H9 (cell line): ENCODE measurements at regions not wholly inside any gene's neighbourhood (a gene's known extent, or its start where the extent isn't known, plus 50 kb on each side); places are given as distances from the start of the nearest gene placed in this dataset.

Source experiments
- DNase-seq: peaks from one replicate; pipeline ENCODE4 v3.0.0-alpha.2; 2017
- H2AFZ ChIP-seq: one replicate; pipeline ENCODE4 v1.6.1; 2013; ENCODE audit warnings: mild to moderate bottlenecking, low read length, control low read depth, moderate library complexity
- H2AK5ac ChIP-seq: 2 replicates; pipeline ENCODE4 v1.6.1; 2013; ENCODE audit warnings: low read length, control low read depth, mixed read lengths; ENCODE audit not compliant: insufficient read length
- H2BK120ac ChIP-seq: one replicate; pipeline ENCODE4 v1.6.1; 2013; ENCODE audit warnings: low read depth, mild to moderate bottlenecking, low read length, control low read depth, inconsistent platforms; ENCODE audit not compliant: poor library complexity, severe bottlenecking
- H2BK12ac ChIP-seq: 2 replicates; pipeline ENCODE4 v1.6.1; 2013; ENCODE audit warnings: low read length, control low read depth, mixed read lengths, low read depth; ENCODE audit not compliant: insufficient read length
- H2BK15ac ChIP-seq: 2 replicates; pipeline ENCODE4 v1.6.1; 2013; ENCODE audit warnings: low read depth, low read length, control low read depth
- H2BK20ac ChIP-seq: one replicate; pipeline ENCODE4 v1.6.1; 2013; ENCODE audit warnings: low read depth, mild to moderate bottlenecking, low read length, control low read depth, inconsistent platforms; ENCODE audit not compliant: poor library complexity, severe bottlenecking
- H2BK5ac ChIP-seq: 2 replicates; pipeline ENCODE4 v1.6.1; 2013; ENCODE audit warnings: low read length, control low read depth, mixed read lengths; ENCODE audit not compliant: insufficient read length
- H3K14ac ChIP-seq: 2 replicates; pipeline ENCODE4 v1.6.1; 2013; ENCODE audit warnings: low read length, control low read depth; ENCODE audit not compliant: insufficient read depth
- H3K18ac ChIP-seq: 2 replicates; pipeline ENCODE4 v1.6.1; 2013; ENCODE audit warnings: low read depth, mild to moderate bottlenecking, mixed read lengths, low read length, control low read depth; ENCODE audit not compliant: insufficient read length
- H3K23ac ChIP-seq: 2 replicates; pipeline ENCODE4 v1.6.1; 2013; ENCODE audit warnings: low read length, control low read depth, mixed read lengths, low read depth; ENCODE audit not compliant: insufficient read length
- H3K23me2 ChIP-seq: 2 replicates; pipeline ENCODE4 v1.6.1; 2013; ENCODE audit warnings: low read depth, mild to moderate bottlenecking, mixed read lengths, low read length, control low read depth; ENCODE audit not compliant: insufficient read length, poor library complexity, severe bottlenecking
- H3K27ac ChIP-seq: 2 replicates; pipeline ENCODE4 v1.5.1; 2013; ENCODE audit warnings: low read length, control low read depth, mixed read lengths, low read depth; ENCODE audit not compliant: insufficient read length
- H3K27me3 ChIP-seq: 2 replicates; pipeline ENCODE4 v1.6.1; 2013; ENCODE audit warnings: low read length, control low read depth, inconsistent platforms; ENCODE audit not compliant: insufficient read depth
- H3K4ac ChIP-seq: 2 replicates; pipeline ENCODE4 v1.6.1; 2013; ENCODE audit warnings: low read depth, mild to moderate bottlenecking, control low read depth, inconsistent platforms, low read length, moderate library complexity
- H3K4me1 ChIP-seq: 2 replicates; pipeline ENCODE4 v1.6.1; 2013; ENCODE audit warnings: low read length, control low read depth, inconsistent platforms; ENCODE audit not compliant: insufficient read depth
- H3K4me2 ChIP-seq: 2 replicates; pipeline ENCODE4 v1.6.1; 2013; ENCODE audit warnings: low read length, control low read depth, mixed read lengths; ENCODE audit not compliant: insufficient read length, insufficient read depth
- H3K56ac ChIP-seq: 2 replicates; pipeline ENCODE4 v1.6.1; 2013; ENCODE audit warnings: low read depth, mild to moderate bottlenecking, mixed read lengths, low read length, control low read depth; ENCODE audit not compliant: insufficient read length
- H3K79me1 ChIP-seq: 2 replicates; pipeline ENCODE4 v1.6.1; 2013; ENCODE audit warnings: low read depth, mild to moderate bottlenecking, moderate library complexity, low read length, control low read depth, inconsistent platforms; ENCODE audit not compliant: insufficient read depth, poor library complexity, severe bottlenecking
- H3K79me2 ChIP-seq: 2 replicates; pipeline ENCODE4 v1.6.1; 2013; ENCODE audit warnings: low read length, control low read depth, inconsistent platforms; ENCODE audit not compliant: insufficient read depth
- H3K9ac ChIP-seq: 2 replicates; pipeline ENCODE4 v1.6.1; 2013; ENCODE audit warnings: low read length, control low read depth, mixed read lengths; ENCODE audit not compliant: insufficient read length; ENCODE audit errors: extremely low read depth
- H3K9me3 ChIP-seq: one replicate; pipeline ENCODE4 v1.6.1; 2013; ENCODE audit warnings: low read depth, low read length, inconsistent platforms; ENCODE audit not compliant: control insufficient read depth
- H3T11ph ChIP-seq: one replicate; pipeline ENCODE4 v1.6.1; 2013; ENCODE audit warnings: mild to moderate bottlenecking, low read length, control low read depth, inconsistent platforms
- H4K20me1 ChIP-seq: one replicate; pipeline ENCODE4 v1.6.1; 2013; ENCODE audit not compliant: control insufficient read depth, insufficient read length, insufficient read depth
- H4K5ac ChIP-seq: 2 replicates; pipeline ENCODE4 v1.6.1; 2013; ENCODE audit warnings: low read depth, mild to moderate bottlenecking, mixed read lengths, low read length, control low read depth; ENCODE audit not compliant: insufficient read length
- H4K8ac ChIP-seq: replicated peaks from 2 replicates; pipeline ENCODE4 v1.6.1; 2013; ENCODE audit warnings: low read length, control low read depth, mixed read lengths, low read depth; ENCODE audit not compliant: insufficient read length
- H4K91ac ChIP-seq: 2 replicates; pipeline ENCODE4 v1.6.1; 2013; ENCODE audit warnings: low read depth, mild to moderate bottlenecking, moderate library complexity, mixed read lengths, low read length, control low read depth; ENCODE audit not compliant: insufficient read length
- H3K27ac Mint-ChIP-seq, 3 experiments: 2 replicates in 2 of 3; 3 replicates in 1 of 3; pipeline ENCODE4 v1.8.0; 2020 to 2021; ENCODE audit warnings: mixed read lengths in 3 of 3, mild to moderate bottlenecking in 1 of 3, moderate library complexity in 1 of 3
- H3K27me3 Mint-ChIP-seq: 2 replicates; pipeline ENCODE4 v1.8.0; 2021; ENCODE audit warnings: low read depth, mild to moderate bottlenecking, moderate library complexity, mixed read lengths
- H3K36me3 Mint-ChIP-seq, 3 experiments: 2 replicates in 2 of 3; 3 replicates in 1 of 3; pipeline ENCODE4 v1.8.0; 2020 to 2021; ENCODE audit warnings: low read depth in 3 of 3, mixed read lengths in 3 of 3; ENCODE audit not compliant: insufficient read depth in 1 of 3
- H3K4me1 Mint-ChIP-seq, 2 experiments: 2 replicates each; pipeline ENCODE4 v1.8.0; 2020; ENCODE audit warnings: mixed read lengths in 2 of 2
- H3K4me3 Mint-ChIP-seq, 2 experiments: 2 replicates in 1 of 2; 3 replicates in 1 of 2; pipeline ENCODE4 v1.8.0; 2020 to 2021; ENCODE audit warnings: mild to moderate bottlenecking in 2 of 2, mixed read lengths in 2 of 2, moderate library complexity in 1 of 2
- H3K9me3 Mint-ChIP-seq, 2 experiments: 2 replicates in 1 of 2; 3 replicates in 1 of 2; pipeline ENCODE4 v1.8.0; 2020; ENCODE audit warnings: mild to moderate bottlenecking in 2 of 2, mixed read lengths in 2 of 2, moderate library complexity in 1 of 2
- WGBS: extraction: QIAGEN DNeasy Blood & Tissue Kit; methylation state at CpG from one replicate; pipeline ENCODE4 v1.1.7; 2013; ENCODE audit warnings: missing lambda C conversion rate, low lambda C conversion rate, mixed read lengths; ENCODE audit not compliant: insufficient read length; ENCODE audit errors: extremely low coverage; 5-methylcytosine and 5-hydroxymethylcytosine counted together
- TF ChIP-seq, protein P1 (sequence below): fragments of 200-600 bp; sonication (generic); conservative IDR thresholded peaks from 3 replicates; pipeline ENCODE4 v1.8.0; 2021; ENCODE audit warnings: antibody characterized with exemption, mild to moderate bottlenecking

GRCh38 chr14:65191716-65192115 lies 89.4 kb upstream of the MAX start:
- no peak overlapping the region for H2BK15ac ChIP-seq

More at GRCh38 chr14:65191716-65192115, 89.4 kb upstream of the MAX start:
- H3K4me1 ChIP-seq = peaks cover 3% of the 10 kb centered on the region
- no peak overlapping the region for H3T11ph ChIP-seq
- no peak overlapping the region for H3K56ac ChIP-seq
- H3K27ac Mint-ChIP-seq = peak overlapping the region in 1 of 3 experiments; percentile 50; a peak in 1 of 7 replicates
- TF ChIP-seq, protein P1, sequence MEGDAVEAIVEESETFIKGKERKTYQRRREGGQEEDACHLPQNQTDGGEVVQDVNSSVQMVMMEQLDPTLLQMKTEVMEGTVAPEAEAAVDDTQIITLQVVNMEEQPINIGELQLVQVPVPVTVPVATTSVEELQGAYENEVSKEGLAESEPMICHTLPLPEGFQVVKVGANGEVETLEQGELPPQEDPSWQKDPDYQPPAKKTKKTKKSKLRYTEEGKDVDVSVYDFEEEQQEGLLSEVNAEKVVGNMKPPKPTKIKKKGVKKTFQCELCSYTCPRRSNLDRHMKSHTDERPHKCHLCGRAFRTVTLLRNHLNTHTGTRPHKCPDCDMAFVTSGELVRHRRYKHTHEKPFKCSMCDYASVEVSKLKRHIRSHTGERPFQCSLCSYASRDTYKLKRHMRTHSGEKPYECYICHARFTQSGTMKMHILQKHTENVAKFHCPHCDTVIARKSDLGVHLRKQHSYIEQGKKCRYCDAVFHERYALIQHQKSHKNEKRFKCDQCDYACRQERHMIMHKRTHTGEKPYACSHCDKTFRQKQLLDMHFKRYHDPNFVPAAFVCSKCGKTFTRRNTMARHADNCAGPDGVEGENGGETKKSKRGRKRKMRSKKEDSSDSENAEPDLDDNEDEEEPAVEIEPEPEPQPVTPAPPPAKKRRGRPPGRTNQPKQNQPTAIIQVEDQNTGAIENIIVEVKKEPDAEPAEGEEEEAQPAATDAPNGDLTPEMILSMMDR = no peak
- peaks cover 16 to 17% of the 10 kb centered on the region in 2 experiments for H3K4me1 Mint-ChIP-seq
- H3K23me2 ChIP-seq = no peaks in the 10 kb centered on the region
- H2BK5ac ChIP-seq = no peak overlapping the region
- no peak overlapping the region for H2AK5ac ChIP-seq
- no CpG with 5 or more reads among the region's 5 CpGs for WGBS
- no peak overlapping the region for H3K4ac ChIP-seq
- no peak overlapping the region for H2BK120ac ChIP-seq
- H4K5ac ChIP-seq = no peak overlapping the region
- H2BK20ac ChIP-seq = no peak overlapping the region
- peaks cover 2% of the 10 kb centered on the region for H3K27me3 Mint-ChIP-seq
- no peak overlapping the region for H3K14ac ChIP-seq
- no peak overlapping the region for H3K23ac ChIP-seq
- H2AFZ ChIP-seq = no peak overlapping the region
- H4K8ac ChIP-seq = no peak overlapping the region
- H3K36me3 Mint-ChIP-seq = no peaks in the 10 kb centered on the region
- no peaks in the 10 kb centered on the region; a peak in 1 of 5 replicates for H3K9me3 Mint-ChIP-seq
- H3K4me3 Mint-ChIP-seq = no peak overlapping the region
- no peaks in the 10 kb centered on the region for H3K79me1 ChIP-seq
- no peaks in the 10 kb centered on the region for H3K79me2 ChIP-seq
- no peaks in the 10 kb centered on the region for H3K27me3 ChIP-seq
- no peaks in the 10 kb centered on the region for H3K9me3 ChIP-seq
- no peak overlapping the region for H3K18ac ChIP-seq
- H2BK12ac ChIP-seq = no peak overlapping the region
- DNase-seq = no peak
- no peak overlapping the region for H3K27ac ChIP-seq
- H3K9ac ChIP-seq = no peak overlapping the region
- no peak overlapping the region for H3K4me2 ChIP-seq
- H4K91ac ChIP-seq = no peak overlapping the region
- H4K20me1 ChIP-seq = no peaks in the 10 kb centered on the region
